ENCODE measurements at regions not wholly inside any gene's neighbourhood (a gene's known extent, or its start where the extent isn't known, plus 50 kb on each side); places are given as distances from the start of the nearest gene placed in this dataset.

DNA sequence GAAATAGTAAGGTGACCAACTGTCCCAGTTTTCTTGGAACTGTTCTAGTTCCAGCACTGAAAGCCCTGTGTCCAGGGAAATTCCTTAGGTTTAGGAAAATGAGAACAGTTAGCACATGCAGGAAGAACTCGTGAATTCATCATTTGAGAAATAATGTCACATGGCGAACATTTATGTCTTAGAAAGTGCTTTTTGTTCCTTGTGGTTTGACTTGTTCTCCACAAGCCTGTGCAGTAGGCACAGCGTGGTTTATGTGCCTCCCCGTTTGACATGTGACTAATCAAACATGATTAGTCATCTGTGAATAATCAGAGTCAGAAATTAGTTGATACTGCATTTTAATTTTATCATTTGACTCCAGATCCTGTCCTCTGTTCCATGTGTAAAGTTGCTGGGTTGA, 556.0 kb upstream of the CPEB2 start:
- Histone ChIP-seq H3K9ac (ENCODE audit: low read length in 5 of 5) (no peak overlapping the region), H3K27ac (ENCODE audit: low read depth, low read length) (no peak overlapping the region), H3K4me1 (ENCODE audit: control insufficient read depth in 5 of 5, insufficient read depth in 5 of 5, low read length in 5 of 5) (no peaks in the 10 kb centered on the region), H3K9me3 (ENCODE audit: control insufficient read depth in 5 of 5, low read length in 5 of 5) (no peaks in the 10 kb centered on the region), H3K27me3 (ENCODE audit: control insufficient read depth in 5 of 5, insufficient read depth in 4 of 5, low read length in 5 of 5) (no peaks in the 10 kb centered on the region), H3K4me3 (ENCODE audit: low read depth in 1 of 5, low read length in 5 of 5) (no peak overlapping the region), H3K36me3 (ENCODE audit: control insufficient read depth in 5 of 5, insufficient read depth in 5 of 5, low read length in 5 of 5) (no peaks in the 10 kb centered on the region)

DNA sequence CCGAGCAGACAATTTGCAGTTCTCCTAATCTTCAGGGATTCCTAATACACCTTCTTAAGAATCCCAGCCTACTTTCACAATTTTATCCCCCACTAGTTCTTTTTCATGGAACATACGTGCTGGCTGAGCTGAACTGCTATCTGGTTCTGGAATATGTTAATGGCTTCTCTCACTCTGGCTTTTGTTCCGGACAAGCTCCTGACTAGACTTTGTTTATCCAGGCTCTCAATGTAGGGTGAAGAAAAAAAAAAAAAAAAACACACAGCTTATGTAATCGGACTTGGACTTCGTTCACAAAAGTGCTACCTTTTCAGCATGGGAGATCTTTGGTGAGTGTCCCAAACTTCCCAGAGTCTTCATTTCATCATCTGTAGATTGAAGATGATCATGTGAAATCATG, 555.4 kb upstream of the CPEB2 start:
- Histone ChIP-seq H3K9ac (ENCODE audit: low read length in 5 of 5) (no peak overlapping the region), H3K36me3 (ENCODE audit: control insufficient read depth in 5 of 5, insufficient read depth in 5 of 5, low read length in 5 of 5) (no peaks in the 10 kb centered on the region), H3K27me3 (ENCODE audit: control insufficient read depth in 5 of 5, insufficient read depth in 4 of 5, low read length in 5 of 5) (no peaks in the 10 kb centered on the region), H3K9me3 (ENCODE audit: control insufficient read depth in 5 of 5, low read length in 5 of 5) (no peaks in the 10 kb centered on the region), H3K4me1 (ENCODE audit: control insufficient read depth in 5 of 5, insufficient read depth in 5 of 5, low read length in 5 of 5) (no peaks in the 10 kb centered on the region), H3K27ac (ENCODE audit: low read depth, low read length) (no peak overlapping the region), H3K4me3 (ENCODE audit: low read depth in 1 of 5, low read length in 5 of 5) (no peak overlapping the region)

DNA sequence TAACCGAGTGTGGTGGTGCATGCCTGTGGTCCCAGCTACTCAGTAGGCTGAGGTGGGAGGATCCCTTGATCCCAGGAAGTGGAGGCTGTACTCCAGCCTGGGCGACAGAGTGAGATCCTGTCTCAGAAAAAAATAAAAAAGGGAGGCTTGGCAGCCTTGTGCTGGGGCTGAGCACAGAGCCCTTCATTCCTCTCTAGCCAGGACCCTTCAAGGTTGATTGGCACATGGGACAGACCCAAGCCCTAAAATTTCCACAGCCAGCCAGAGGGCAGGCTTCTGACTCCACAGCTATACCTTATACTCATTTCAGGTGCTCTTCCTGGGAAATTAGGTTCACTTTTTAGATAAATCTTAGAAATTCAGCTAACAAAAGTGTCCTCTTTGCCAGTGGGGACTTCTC, 553.0 kb upstream of the CPEB2 start:
- H3K27ac ChIP-seq (ENCODE audit: low read depth, low read length), result no peak overlapping the region
- H3K9me3 ChIP-seq (ENCODE audit: control insufficient read depth in 5 of 5, low read length in 5 of 5), result no peaks in the 10 kb centered on the region
- H3K4me3 ChIP-seq (ENCODE audit: low read depth in 1 of 5, low read length in 5 of 5), result no peak overlapping the region
- no peaks in the 10 kb centered on the region for H3K4me1 ChIP-seq (ENCODE audit: control insufficient read depth in 5 of 5, insufficient read depth in 5 of 5, low read length in 5 of 5)
- no peaks in the 10 kb centered on the region for H3K27me3 ChIP-seq (ENCODE audit: control insufficient read depth in 5 of 5, insufficient read depth in 4 of 5, low read length in 5 of 5)
- no peak overlapping the region for H3K9ac ChIP-seq (ENCODE audit: low read length in 5 of 5)
- no peaks in the 10 kb centered on the region for H3K36me3 ChIP-seq (ENCODE audit: control insufficient read depth in 5 of 5, insufficient read depth in 5 of 5, low read length in 5 of 5)

DNA sequence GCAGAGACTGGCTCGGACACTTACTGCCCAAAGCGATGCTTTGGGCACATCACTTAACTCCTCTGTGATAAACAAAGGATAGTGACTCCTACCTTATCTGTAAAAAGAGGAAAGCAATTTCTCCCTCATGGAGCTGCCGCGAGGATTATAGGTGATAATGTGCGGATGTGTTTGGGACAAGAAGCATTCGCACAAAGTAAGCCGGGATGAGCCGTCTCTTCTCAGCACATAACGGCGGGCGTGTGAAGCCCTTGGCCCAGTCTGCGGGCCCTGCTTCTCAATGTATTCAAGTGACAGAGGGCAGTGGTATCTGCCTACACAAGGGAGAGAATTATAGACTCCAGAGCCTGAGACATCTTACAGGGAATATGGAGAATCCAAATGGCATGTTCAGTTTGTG, 550.3 kb upstream of the CPEB2 start:
- Histone ChIP-seq H3K9ac (ENCODE audit: low read length in 5 of 5) (no peak overlapping the region), H3K27ac (ENCODE audit: low read depth, low read length) (no peak overlapping the region), H3K9me3 (ENCODE audit: control insufficient read depth in 5 of 5, low read length in 5 of 5) (no peaks in the 10 kb centered on the region), H3K36me3 (ENCODE audit: control insufficient read depth in 5 of 5, insufficient read depth in 5 of 5, low read length in 5 of 5) (no peaks in the 10 kb centered on the region), H3K4me3 (ENCODE audit: low read depth in 1 of 5, low read length in 5 of 5) (no peak overlapping the region), H3K27me3 (ENCODE audit: control insufficient read depth in 5 of 5, insufficient read depth in 4 of 5, low read length in 5 of 5) (no peaks in the 10 kb centered on the region), H3K4me1 (ENCODE audit: control insufficient read depth in 5 of 5, insufficient read depth in 5 of 5, low read length in 5 of 5) (no peaks in the 10 kb centered on the region)

DNA sequence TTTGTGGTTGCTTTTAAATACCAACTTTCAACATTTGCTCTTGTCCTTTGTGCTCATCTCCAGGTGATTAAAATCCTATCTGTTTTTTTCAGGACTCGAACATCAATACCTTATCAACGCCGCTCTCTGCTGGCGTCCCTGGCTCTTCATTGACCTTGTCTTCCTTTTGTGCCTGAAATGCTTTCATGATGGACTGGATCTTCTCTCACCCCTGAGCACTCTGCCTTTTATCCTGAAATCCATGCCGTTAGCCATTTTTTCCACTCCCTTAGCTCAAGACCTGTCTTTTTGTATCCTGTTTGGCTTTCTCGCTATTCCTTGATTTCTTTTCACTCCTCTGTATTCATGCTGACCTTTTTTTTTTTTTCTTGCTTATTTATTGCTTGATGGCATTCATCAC, 549.5 kb upstream of the CPEB2 start:
- H3K9ac ChIP-seq (ENCODE audit: low read length in 5 of 5), result no peak overlapping the region
- no peaks in the 10 kb centered on the region for H3K4me1 ChIP-seq (ENCODE audit: control insufficient read depth in 5 of 5, insufficient read depth in 5 of 5, low read length in 5 of 5)
- H3K27me3 ChIP-seq (ENCODE audit: control insufficient read depth in 5 of 5, insufficient read depth in 4 of 5, low read length in 5 of 5), result no peaks in the 10 kb centered on the region
- no peak overlapping the region for H3K4me3 ChIP-seq (ENCODE audit: low read depth in 1 of 5, low read length in 5 of 5)
- H3K9me3 ChIP-seq (ENCODE audit: control insufficient read depth in 5 of 5, low read length in 5 of 5), result no peaks in the 10 kb centered on the region
- H3K27ac ChIP-seq (ENCODE audit: low read depth, low read length), result no peak overlapping the region
- H3K36me3 ChIP-seq (ENCODE audit: control insufficient read depth in 5 of 5, insufficient read depth in 5 of 5, low read length in 5 of 5), result no peaks in the 10 kb centered on the region

DNA sequence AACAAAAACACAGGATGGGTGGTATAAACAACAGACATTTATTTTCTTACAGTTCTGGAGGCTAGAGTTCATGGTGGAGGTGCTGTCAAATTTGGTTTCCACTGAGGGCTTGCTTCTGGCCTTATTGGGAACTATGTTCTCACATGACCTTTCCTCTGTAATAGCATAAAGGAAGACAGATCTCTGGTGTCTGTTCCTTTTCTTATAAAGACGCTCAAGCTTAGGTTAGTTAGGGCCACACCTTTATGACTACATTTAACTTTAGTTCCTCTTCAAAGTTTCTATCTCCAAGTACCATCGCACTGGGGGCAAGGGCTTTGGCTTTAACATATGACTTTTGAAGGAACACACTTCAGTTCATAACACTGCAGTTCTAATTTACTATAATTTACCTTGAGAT, 543.8 kb upstream of the CPEB2 start:
- H3K36me3 ChIP-seq (ENCODE audit: control insufficient read depth in 5 of 5, insufficient read depth in 5 of 5, low read length in 5 of 5), result no peaks in the 10 kb centered on the region
- H3K9ac ChIP-seq (ENCODE audit: low read length in 5 of 5), result no peak overlapping the region
- H3K4me3 ChIP-seq (ENCODE audit: low read depth in 1 of 5, low read length in 5 of 5), result no peak overlapping the region
- H3K27me3 ChIP-seq (ENCODE audit: control insufficient read depth in 5 of 5, insufficient read depth in 4 of 5, low read length in 5 of 5), result no peaks in the 10 kb centered on the region
- no peaks in the 10 kb centered on the region for H3K9me3 ChIP-seq (ENCODE audit: control insufficient read depth in 5 of 5, low read length in 5 of 5)
- no peak overlapping the region for H3K27ac ChIP-seq (ENCODE audit: low read depth, low read length)
- no peaks in the 10 kb centered on the region for H3K4me1 ChIP-seq (ENCODE audit: control insufficient read depth in 5 of 5, insufficient read depth in 5 of 5, low read length in 5 of 5)

DNA sequence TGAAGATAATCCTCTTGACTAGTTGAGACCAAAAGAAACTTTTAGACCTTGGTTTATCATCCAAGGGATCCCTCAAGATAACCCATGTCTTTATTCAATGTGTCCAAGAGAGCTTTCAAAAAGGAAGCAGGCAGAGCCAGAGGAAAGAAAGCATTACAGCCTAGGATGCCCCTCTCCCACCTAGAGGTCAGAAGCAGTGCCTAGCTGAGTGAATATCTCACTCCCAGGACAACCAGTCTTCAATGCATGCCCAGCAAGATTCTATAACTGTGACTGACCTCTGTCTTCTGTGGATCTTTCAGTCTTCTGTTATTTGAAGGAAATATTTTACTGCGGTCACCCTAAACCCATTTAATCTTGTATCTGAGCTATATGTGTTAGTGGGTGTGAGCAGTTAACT, 537.2 kb upstream of the CPEB2 start:
- Histone ChIP-seq H3K27ac (ENCODE audit: low read depth, low read length) (no peak overlapping the region), H3K4me3 (ENCODE audit: low read depth in 1 of 5, low read length in 5 of 5) (no peak overlapping the region), H3K27me3 (ENCODE audit: control insufficient read depth in 5 of 5, insufficient read depth in 4 of 5, low read length in 5 of 5) (no peaks in the 10 kb centered on the region), H3K9ac (ENCODE audit: low read length in 5 of 5) (no peak overlapping the region), H3K36me3 (ENCODE audit: control insufficient read depth in 5 of 5, insufficient read depth in 5 of 5, low read length in 5 of 5) (no peaks in the 10 kb centered on the region), H3K4me1 (ENCODE audit: control insufficient read depth in 5 of 5, insufficient read depth in 5 of 5, low read length in 5 of 5) (no peaks in the 10 kb centered on the region), H3K9me3 (ENCODE audit: control insufficient read depth in 5 of 5, low read length in 5 of 5) (peaks cover 0 to 2% (median 0%) of the 10 kb centered on the region in 5 donors)

DNA sequence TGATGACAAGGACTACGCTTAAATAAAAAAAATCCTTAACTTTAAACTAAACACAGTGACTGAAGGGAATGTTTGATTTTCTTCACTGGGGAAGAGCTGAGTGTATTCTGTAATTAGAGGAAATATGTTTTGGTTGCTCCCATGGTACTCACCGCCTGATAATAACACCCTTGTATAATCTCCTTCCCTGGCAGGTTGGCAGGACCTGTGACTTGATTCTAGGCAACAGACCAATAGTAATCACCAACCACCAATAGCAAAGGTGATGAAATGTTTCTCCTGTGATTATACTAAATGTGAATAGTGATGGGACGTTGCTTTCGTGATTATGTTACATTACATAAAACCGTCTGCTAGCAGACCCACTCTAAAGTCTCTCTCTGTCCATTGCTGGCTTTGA, 536.8 kb upstream of the CPEB2 start:
- H3K27ac ChIP-seq (ENCODE audit: low read depth, low read length), result no peak overlapping the region
- H3K27me3 ChIP-seq (ENCODE audit: control insufficient read depth in 5 of 5, insufficient read depth in 4 of 5, low read length in 5 of 5), result no peaks in the 10 kb centered on the region
- no peaks in the 10 kb centered on the region for H3K4me1 ChIP-seq (ENCODE audit: control insufficient read depth in 5 of 5, insufficient read depth in 5 of 5, low read length in 5 of 5)
- no peaks in the 10 kb centered on the region for H3K36me3 ChIP-seq (ENCODE audit: control insufficient read depth in 5 of 5, insufficient read depth in 5 of 5, low read length in 5 of 5)
- no peak overlapping the region for H3K9ac ChIP-seq (ENCODE audit: low read length in 5 of 5)
- no peak overlapping the region for H3K4me3 ChIP-seq (ENCODE audit: low read depth in 1 of 5, low read length in 5 of 5)
- H3K9me3 ChIP-seq (ENCODE audit: control insufficient read depth in 5 of 5, low read length in 5 of 5), result peaks cover 0 to 2% (median 0%) of the 10 kb centered on the region in 5 donors

DNA sequence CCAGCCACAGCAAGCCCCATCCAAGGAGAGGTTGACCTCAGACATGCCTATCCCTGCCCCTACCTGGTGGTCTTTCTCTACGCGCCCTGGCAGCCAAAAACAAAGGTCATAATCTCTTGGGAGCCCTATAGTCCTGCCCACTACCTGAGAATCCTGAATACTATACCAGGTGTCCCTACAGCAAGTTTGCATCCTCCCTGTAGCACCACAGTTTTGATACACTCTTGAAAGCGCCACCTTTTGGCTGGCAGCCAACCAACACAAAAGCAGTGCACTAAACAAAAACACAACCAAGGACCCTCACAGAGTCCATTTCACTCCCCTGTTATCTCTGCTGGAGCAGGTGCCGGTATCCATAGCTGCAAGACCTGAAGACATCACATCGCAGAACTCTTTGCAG, 523.8 kb upstream of the CPEB2 start:
- Histone ChIP-seq H3K27ac (ENCODE audit: low read depth, low read length) (no peak overlapping the region), H3K27me3 (ENCODE audit: control insufficient read depth in 5 of 5, insufficient read depth in 4 of 5, low read length in 5 of 5) (no peaks in the 10 kb centered on the region), H3K4me3 (ENCODE audit: low read depth in 1 of 5, low read length in 5 of 5) (no peak overlapping the region), H3K9me3 (ENCODE audit: control insufficient read depth in 5 of 5, low read length in 5 of 5) (no peaks in the 10 kb centered on the region), H3K4me1 (ENCODE audit: control insufficient read depth in 5 of 5, insufficient read depth in 5 of 5, low read length in 5 of 5) (no peaks in the 10 kb centered on the region), H3K36me3 (ENCODE audit: control insufficient read depth in 5 of 5, insufficient read depth in 5 of 5, low read length in 5 of 5) (no peaks in the 10 kb centered on the region), H3K9ac (ENCODE audit: low read length in 5 of 5) (no peak overlapping the region)

DNA sequence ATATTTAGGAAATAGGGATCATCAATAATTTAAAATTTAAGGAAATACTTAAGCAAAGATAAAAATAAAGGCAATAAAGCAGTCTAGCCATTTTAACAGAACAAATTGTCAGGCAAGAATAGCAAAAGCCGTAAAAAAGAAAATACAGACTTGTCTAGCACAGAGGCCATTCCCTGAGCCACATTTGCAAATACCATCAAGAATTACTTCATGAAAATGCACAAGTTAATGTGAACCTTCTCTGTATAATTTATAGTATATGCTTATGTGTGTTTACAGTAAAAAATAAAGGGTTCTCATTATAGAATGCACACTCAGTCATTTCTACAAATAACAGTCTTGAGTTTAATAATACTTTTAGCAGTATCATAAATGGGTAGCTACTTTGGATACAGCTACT, 505.9 kb upstream of the CPEB2 start:
- Histone ChIP-seq H3K4me3 (ENCODE audit: low read depth in 1 of 5, low read length in 5 of 5) (no peak overlapping the region), H3K27me3 (ENCODE audit: control insufficient read depth in 5 of 5, insufficient read depth in 4 of 5, low read length in 5 of 5) (no peaks in the 10 kb centered on the region)

DNA sequence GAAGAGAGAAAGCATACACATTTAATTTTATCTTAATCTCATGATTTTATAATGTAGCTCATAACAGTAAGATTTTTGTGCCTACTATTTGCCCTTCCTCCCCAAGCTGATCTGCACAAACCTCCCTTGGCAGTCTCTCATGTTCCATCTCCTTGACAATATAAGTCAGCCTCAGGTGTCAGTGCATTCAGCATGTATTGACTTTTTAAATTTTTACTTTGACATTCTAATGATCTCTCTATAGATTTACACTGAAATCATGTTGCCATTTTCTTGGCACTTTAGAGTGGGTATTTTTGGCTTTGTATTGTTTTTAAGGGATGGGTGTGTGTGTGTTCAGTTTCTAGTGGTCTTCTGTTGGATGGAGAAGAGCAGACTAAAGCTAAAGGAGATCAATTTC, 505.3 kb upstream of the CPEB2 start:
- Histone ChIP-seq H3K9me3 (ENCODE audit: control insufficient read depth in 5 of 5, low read length in 5 of 5) (peaks cover 0 to 9% (median 2%) of the 10 kb centered on the region in 5 donors), H3K9ac (ENCODE audit: low read length in 5 of 5) (no peak overlapping the region), H3K36me3 (ENCODE audit: control insufficient read depth in 5 of 5, insufficient read depth in 5 of 5, low read length in 5 of 5) (no peaks in the 10 kb centered on the region), H3K4me1 (ENCODE audit: control insufficient read depth in 5 of 5, insufficient read depth in 5 of 5, low read length in 5 of 5) (peaks cover 0 to 7% (median 0%) of the 10 kb centered on the region in 5 donors), H3K27me3 (ENCODE audit: control insufficient read depth in 5 of 5, insufficient read depth in 4 of 5, low read length in 5 of 5) (no peaks in the 10 kb centered on the region), H3K27ac (ENCODE audit: low read depth, low read length) (no peak overlapping the region), H3K4me3 (ENCODE audit: low read depth in 1 of 5, low read length in 5 of 5) (no peak overlapping the region)

More for the DNA sequence above, 505.9 kb upstream of the CPEB2 start:
- Histone ChIP-seq H3K9ac (ENCODE audit: low read length in 5 of 5) (no peak overlapping the region), H3K36me3 (ENCODE audit: control insufficient read depth in 5 of 5, insufficient read depth in 5 of 5, low read length in 5 of 5) (no peaks in the 10 kb centered on the region), H3K27ac (ENCODE audit: low read depth, low read length) (no peak overlapping the region), H3K9me3 (ENCODE audit: control insufficient read depth in 5 of 5, low read length in 5 of 5) (peaks cover 0 to 9% (median 2%) of the 10 kb centered on the region in 5 donors), H3K4me1 (ENCODE audit: control insufficient read depth in 5 of 5, insufficient read depth in 5 of 5, low read length in 5 of 5) (peaks cover 0 to 7% (median 0%) of the 10 kb centered on the region in 5 donors)

Measured in subcutaneous abdominal adipose tissue (tissue), 5 donors.